WERI-Rb-1 (cell line): ENCODE measurements at regions not wholly inside any gene's neighbourhood (a gene's known extent, or its start where the extent isn't known, plus 50 kb on each side); places are given as distances from the start of the nearest gene placed in this dataset.

ENCODE experiments used
- DNase-seq: peaks from one replicate; pipeline ENCODE4 v3.0.0-alpha.2; 2020
- H3K27ac ChIP-seq: fragments of 250-450 bp; sonication (Bioruptor Pico); 2 replicates; pipeline ENCODE4 v1.5.1; 2020; ENCODE audit warnings: mild to moderate bottlenecking, moderate library complexity
- H3K27me3 ChIP-seq: fragments of 250-450 bp; sonication (Bioruptor Pico); 2 replicates; pipeline ENCODE4 v1.5.1; 2021; ENCODE audit warnings: mild to moderate bottlenecking, low read depth, moderate library complexity; ENCODE audit not compliant: insufficient read depth, severe bottlenecking
- H3K36me3 ChIP-seq: fragments of 250-450 bp; sonication (Bioruptor Pico); 2 replicates; pipeline ENCODE4 v1.5.1; 2020; ENCODE audit warnings: mild to moderate bottlenecking, moderate library complexity
- H3K4me3 ChIP-seq: 2 replicates; pipeline ENCODE4 v1.5.1; 2011; ENCODE audit warnings: low read depth, mild to moderate bottlenecking, control low read depth, low read length
- H3K9me3 ChIP-seq: fragments of 250-450 bp; sonication (Bioruptor Pico); 2 replicates; pipeline ENCODE4 v1.5.1; 2021; ENCODE audit warnings: mild to moderate bottlenecking, moderate library complexity; ENCODE audit not compliant: severe bottlenecking
- TF ChIP-seq, protein P1 (sequence below): IDR thresholded peaks from 2 replicates; pipeline ENCODE4 v1.5.1; 2011; ENCODE audit warnings: low read depth, mild to moderate bottlenecking, control low read depth, inconsistent platforms, low read length

DNA sequence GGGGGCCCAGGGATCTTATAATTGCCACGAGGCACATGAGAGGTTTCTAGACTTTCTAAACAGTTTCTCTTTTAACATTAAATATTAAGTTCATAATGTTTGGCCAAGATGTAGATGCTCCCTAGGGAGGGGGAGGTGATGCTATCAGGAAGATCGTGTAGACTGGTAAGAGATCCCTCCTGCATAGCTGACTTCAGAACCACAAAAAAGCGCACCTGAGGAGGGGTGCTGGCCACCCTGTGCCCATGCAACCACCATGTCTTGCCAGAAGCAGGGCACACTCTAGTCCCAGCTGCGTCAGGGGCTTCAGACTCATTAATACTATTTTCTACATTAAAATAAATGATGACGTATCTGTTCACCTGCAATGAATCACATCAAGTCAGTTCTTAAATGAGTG, 103.4 kb upstream of the SLC35G4 start:
- no peaks in the 10 kb centered on the region for H3K36me3 ChIP-seq
- TF ChIP-seq, protein P1, sequence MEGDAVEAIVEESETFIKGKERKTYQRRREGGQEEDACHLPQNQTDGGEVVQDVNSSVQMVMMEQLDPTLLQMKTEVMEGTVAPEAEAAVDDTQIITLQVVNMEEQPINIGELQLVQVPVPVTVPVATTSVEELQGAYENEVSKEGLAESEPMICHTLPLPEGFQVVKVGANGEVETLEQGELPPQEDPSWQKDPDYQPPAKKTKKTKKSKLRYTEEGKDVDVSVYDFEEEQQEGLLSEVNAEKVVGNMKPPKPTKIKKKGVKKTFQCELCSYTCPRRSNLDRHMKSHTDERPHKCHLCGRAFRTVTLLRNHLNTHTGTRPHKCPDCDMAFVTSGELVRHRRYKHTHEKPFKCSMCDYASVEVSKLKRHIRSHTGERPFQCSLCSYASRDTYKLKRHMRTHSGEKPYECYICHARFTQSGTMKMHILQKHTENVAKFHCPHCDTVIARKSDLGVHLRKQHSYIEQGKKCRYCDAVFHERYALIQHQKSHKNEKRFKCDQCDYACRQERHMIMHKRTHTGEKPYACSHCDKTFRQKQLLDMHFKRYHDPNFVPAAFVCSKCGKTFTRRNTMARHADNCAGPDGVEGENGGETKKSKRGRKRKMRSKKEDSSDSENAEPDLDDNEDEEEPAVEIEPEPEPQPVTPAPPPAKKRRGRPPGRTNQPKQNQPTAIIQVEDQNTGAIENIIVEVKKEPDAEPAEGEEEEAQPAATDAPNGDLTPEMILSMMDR: no peak
- no peak overlapping the region for H3K4me3 ChIP-seq
- no peak overlapping the region for H3K27ac ChIP-seq
- H3K9me3 ChIP-seq: no peaks in the 10 kb centered on the region
- DNase-seq: no peak
- no peaks in the 10 kb centered on the region for H3K27me3 ChIP-seq

DNA sequence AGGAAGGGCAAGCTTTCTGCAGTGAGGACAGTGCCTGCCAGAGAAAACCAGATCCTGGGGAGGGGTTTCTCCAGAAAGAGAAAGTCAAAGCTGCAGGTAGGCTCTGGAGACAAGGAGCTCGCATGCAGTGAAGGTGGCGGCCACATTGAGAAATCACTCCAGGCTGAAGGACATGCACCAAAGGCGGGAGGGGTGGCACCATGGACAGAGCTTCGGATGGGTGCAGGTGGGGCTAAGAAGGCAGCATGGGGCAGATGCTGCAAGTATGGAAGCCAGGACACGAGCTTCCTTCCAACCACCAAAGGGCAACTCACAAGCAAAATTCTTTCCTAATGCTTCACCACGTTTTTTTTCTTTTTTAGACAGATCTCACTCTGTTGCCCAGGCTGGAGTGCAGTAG, 104.4 kb upstream of the SLC35G4 start:
- Histone ChIP-seq H3K4me3 (no peak overlapping the region), H3K36me3 (no peaks in the 10 kb centered on the region), H3K9me3 (no peaks in the 10 kb centered on the region), H3K27ac (no peak overlapping the region), H3K27me3 (peaks cover 3% of the 10 kb centered on the region)
- TF ChIP-seq, protein P1: no peak
- no peak for DNase-seq

DNA sequence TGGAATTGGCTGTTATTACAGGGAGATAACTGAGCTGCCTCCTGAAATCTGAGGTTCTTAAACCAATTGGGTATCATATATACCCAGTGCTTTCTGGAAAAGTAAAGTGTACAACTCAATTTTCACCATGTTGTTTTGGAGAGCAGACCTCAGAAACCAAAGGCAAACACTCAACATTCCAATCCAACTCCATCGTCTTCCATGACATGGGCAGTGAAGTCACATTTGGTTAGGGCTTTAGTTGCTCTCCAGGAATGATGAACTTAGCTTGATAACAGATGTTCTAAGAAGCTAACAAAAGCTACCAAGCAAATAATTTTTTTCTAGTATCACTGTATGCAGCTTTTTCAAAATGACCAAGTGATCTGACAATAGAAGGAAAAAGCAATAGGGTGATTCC, 107.0 kb upstream of the SLC35G4 start:
- H3K27ac ChIP-seq: no peak overlapping the region
- H3K4me3 ChIP-seq: no peak overlapping the region
- TF ChIP-seq, protein P1: no peak
- no peak for DNase-seq
- peaks cover 4% of the 10 kb centered on the region for H3K27me3 ChIP-seq
- no peaks in the 10 kb centered on the region for H3K9me3 ChIP-seq
- no peaks in the 10 kb centered on the region for H3K36me3 ChIP-seq

DNA sequence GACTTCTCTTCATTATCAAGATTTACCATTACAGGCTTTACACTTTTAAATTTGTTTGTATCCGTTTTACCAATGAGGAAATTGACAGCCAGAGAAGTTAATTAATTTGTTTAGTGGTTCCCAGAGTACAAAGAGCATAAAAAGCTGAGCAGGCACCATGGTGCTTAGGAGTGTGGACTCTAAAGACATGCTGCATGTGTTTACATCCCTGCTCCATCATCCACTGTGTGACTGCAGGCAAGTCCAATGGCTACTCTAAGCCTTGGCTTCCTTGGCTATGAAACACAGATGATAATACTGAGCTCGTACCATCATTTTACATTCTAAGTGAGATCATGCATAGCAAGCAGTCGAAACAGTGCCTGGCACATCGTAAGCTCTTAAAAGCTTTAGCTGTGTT, 108.0 kb upstream of the SLC35G4 start:
- H3K4me3 ChIP-seq: no peak overlapping the region
- DNase-seq: no peak
- no peak overlapping the region for H3K27ac ChIP-seq
- H3K27me3 ChIP-seq: peaks cover 4% of the 10 kb centered on the region
- no peaks in the 10 kb centered on the region for H3K9me3 ChIP-seq
- H3K36me3 ChIP-seq: no peaks in the 10 kb centered on the region
- TF ChIP-seq, protein P1: no peak

DNA sequence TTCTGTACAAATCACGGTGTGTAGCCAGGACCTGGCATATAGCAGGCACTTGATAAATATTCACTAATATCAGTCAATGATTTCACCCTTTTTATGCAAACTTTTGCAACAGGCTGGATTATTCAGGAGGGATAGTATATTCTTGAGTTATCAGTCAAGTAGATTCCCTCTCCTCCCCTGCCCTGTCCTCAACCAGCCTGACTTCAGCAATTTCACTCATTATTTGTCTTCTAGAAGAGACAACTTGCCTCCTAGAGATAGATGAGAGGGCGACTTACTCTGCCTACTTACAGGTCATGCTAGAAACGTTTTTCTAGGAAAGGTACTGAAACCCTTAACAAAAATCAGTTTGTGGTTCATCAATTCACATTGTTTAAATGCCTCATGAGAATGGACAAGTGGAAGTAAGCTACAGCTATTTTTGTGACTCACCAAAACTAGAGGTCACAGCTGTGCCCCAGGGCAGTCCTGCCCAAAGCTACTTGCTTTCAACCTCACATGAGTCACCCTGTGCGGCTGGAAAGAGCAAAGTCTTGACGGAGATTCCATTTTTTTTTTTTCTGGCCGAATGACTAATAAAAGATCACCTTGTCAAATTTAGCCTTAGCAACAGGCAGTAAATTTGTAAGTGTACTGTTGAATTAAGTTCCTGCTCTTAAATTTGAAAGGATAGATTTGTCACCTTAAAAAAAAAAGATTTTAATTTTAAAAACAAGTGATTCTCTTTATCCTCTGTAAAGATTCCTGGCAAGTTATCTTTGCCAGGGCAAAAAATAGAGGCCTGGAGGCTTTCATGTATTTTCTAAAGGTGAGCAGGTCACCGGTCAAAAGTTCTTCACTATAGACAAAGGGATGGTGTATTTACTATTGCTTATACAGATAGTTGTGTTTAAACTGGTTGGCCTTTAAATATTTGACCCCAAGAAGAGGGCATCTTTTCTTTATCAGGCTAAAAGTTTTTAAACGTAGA, 109.0 kb upstream of the SLC35G4 start:
- H3K27me3 ChIP-seq: peaks cover 6% of the 10 kb centered on the region
- H3K9me3 ChIP-seq: no peaks in the 10 kb centered on the region
- TF ChIP-seq, protein P1: no peak
- no peaks in the 10 kb centered on the region for H3K36me3 ChIP-seq
- no peak for DNase-seq
- H3K27ac ChIP-seq: no peak overlapping the region
- H3K4me3 ChIP-seq: no peak overlapping the region
